GM13977 (cell line): ENCODE measurements at regions not wholly inside any gene's neighbourhood (a gene's known extent, or its start where the extent isn't known, plus 50 kb on each side); places are given as distances from the start of the nearest gene placed in this dataset.

Experiments
- DNase-seq: peaks from one replicate; pipeline ENCODE4 v3.0.0; 2012; ENCODE audit warnings: low spot score
- in situ Hi-C: fragments of 300-500 bp; cut with MboI; formaldehyde crosslinking; loops from one replicate; pipeline ENCODE4 v1.12.0; 2022; ENCODE audit warnings: low sequenced_read_pairs, low pct_unique_long_range_greater_than_20kb, mixed read lengths, inconsistent platforms; ENCODE audit not compliant: unreplicated experiment
- TF ChIP-seq, protein P1 (sequence below): IDR thresholded peaks from 2 replicates; pipeline ENCODE4 v1.5.1; 2012; ENCODE audit warnings: mild to moderate bottlenecking, control low read depth; ENCODE audit not compliant: insufficient read depth; ENCODE audit errors: extremely low read depth, missing control alignments

DNA sequence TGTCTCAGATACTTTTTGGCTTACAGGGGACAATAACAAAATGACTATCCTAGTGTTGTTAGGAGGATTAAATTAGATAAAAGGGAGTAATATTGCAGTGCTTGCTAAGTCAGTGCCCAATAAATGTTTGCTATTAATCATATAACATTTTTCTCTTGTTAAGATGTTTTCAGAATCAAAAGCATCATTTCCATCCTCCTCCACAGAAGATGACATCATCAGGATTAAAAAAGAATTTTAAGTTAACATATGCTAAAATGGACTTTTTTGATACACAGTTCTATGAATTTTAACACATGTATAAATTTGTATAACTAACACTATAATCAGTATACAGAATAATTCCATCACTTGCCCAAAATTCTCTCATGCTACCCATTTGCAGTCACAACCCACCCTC lies 492.6 kb downstream of the GRIN2A start:
- in situ Hi-C loops = no loop called here
- DNase-seq = no peak
- TF ChIP-seq, protein P1, sequence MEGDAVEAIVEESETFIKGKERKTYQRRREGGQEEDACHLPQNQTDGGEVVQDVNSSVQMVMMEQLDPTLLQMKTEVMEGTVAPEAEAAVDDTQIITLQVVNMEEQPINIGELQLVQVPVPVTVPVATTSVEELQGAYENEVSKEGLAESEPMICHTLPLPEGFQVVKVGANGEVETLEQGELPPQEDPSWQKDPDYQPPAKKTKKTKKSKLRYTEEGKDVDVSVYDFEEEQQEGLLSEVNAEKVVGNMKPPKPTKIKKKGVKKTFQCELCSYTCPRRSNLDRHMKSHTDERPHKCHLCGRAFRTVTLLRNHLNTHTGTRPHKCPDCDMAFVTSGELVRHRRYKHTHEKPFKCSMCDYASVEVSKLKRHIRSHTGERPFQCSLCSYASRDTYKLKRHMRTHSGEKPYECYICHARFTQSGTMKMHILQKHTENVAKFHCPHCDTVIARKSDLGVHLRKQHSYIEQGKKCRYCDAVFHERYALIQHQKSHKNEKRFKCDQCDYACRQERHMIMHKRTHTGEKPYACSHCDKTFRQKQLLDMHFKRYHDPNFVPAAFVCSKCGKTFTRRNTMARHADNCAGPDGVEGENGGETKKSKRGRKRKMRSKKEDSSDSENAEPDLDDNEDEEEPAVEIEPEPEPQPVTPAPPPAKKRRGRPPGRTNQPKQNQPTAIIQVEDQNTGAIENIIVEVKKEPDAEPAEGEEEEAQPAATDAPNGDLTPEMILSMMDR = no peak

DNA sequence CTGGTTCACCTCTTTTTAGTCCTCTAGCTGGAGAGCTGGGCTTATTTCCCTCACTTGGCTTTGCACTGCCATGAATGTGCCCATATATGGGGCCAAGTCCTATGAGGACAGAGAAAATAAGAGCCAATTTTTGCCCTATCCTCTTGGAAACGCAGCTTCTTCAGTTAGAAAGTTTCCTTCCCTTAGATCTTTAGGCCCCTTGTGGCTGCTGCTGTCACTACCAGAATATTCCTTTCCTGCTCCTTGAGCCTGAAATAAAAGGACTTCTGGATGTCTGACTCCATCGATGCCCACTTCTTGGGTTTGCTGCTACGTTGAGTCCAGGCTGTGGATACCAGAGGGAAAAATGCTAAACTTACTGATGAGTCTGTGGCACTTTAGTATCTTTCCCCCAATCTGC lies 487.1 kb downstream of the GRIN2A start:
- in situ Hi-C loops = no loop called here
- TF ChIP-seq, protein P1 = no peak
- DNase-seq = no peak
